22Rv1 (cell line): ENCODE measurements at regions not wholly inside any gene's neighbourhood (a gene's known extent, or its start where the extent isn't known, plus 50 kb on each side); places are given as distances from the start of the nearest gene placed in this dataset.

Experiments
- ZFX ChIP-seq: fragments of 450-650 bp; IDR thresholded peaks from 2 replicates; pipeline ENCODE4 v1.6.1; 2017; ENCODE audit warnings: antibody characterized with exemption, borderline replicate concordance
- TF ChIP-seq, protein P1 (sequence below): fragments of 450-650 bp; IDR thresholded peaks from 2 replicates; pipeline ENCODE4 v1.5.1; 2017; ENCODE audit warnings: mild to moderate bottlenecking

DNA sequence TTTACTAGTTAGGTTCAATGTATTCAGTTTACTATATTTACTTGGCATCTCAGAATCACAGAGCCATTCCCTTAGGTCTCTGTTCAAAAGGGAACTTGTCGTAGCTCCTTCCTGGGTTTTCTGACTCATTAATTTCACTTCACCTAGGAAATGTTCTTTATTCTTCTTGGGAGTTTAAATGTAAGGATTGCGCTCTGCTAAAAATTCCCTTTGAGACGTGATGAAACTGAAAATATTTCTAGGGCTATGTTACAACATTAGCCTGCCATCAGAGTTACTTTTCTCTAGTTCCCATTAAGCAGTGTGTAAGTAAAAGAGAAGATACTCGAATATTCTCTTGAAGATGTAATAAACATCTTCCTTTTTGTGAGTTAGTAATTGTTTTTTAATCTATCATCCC is 209.5 kb downstream of the CASP12 start:
- TF ChIP-seq, protein P1, sequence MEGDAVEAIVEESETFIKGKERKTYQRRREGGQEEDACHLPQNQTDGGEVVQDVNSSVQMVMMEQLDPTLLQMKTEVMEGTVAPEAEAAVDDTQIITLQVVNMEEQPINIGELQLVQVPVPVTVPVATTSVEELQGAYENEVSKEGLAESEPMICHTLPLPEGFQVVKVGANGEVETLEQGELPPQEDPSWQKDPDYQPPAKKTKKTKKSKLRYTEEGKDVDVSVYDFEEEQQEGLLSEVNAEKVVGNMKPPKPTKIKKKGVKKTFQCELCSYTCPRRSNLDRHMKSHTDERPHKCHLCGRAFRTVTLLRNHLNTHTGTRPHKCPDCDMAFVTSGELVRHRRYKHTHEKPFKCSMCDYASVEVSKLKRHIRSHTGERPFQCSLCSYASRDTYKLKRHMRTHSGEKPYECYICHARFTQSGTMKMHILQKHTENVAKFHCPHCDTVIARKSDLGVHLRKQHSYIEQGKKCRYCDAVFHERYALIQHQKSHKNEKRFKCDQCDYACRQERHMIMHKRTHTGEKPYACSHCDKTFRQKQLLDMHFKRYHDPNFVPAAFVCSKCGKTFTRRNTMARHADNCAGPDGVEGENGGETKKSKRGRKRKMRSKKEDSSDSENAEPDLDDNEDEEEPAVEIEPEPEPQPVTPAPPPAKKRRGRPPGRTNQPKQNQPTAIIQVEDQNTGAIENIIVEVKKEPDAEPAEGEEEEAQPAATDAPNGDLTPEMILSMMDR = no peak
- TF ChIP-seq ZFX = no peak
